GM12865 (cell line): ENCODE measurements at regions not wholly inside any gene's neighbourhood (a gene's known extent, or its start where the extent isn't known, plus 50 kb on each side); places are given as distances from the start of the nearest gene placed in this dataset.

ENCODE experiments used
- DNase-seq: peaks from one replicate; pipeline ENCODE4 v3.0.0; 2010; ENCODE audit warnings: low read depth
- H3K4me3 ChIP-seq: 2 replicates; pipeline ENCODE4 v1.5.1; 2011; ENCODE audit warnings: mild to moderate bottlenecking, low read depth, low read length, control low read depth
- CTCF ChIP-seq: IDR thresholded peaks from 2 replicates; pipeline ENCODE4 v1.5.1; 2011; ENCODE audit warnings: low read length, control low read depth, low read depth, inconsistent platforms; ENCODE audit not compliant: insufficient read depth; ENCODE audit errors: missing control alignments

DNA sequence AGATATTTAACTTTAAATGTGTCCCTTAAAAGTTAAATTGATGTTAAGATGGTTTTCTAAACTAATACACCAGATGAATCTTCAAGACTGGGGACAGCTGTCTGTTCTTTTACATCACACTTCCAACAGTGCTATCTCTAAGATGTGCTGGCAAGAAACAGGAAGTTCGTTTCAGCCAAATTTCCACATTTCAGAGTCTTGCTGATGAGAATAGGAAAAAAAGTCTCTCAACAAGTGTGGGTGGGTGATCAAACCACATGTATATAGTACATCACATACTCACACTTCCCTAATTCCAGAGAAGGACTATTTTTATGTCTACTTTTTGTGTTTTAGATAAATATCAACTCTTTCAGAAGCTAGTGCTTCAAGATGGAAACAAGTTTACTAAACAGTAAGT lies 1712.8 kb upstream of the TMEFF2 start:
- DNase-seq = no peak
- TF ChIP-seq CTCF = no peak
- H3K4me3 ChIP-seq = no peak overlapping the region

GRCh38 chr2:193900292-193900691 lies 1705.6 kb upstream of the TMEFF2 start:
- TF ChIP-seq CTCF = no peak
- H3K4me3 ChIP-seq = no peak overlapping the region
- DNase-seq = no peak

DNA sequence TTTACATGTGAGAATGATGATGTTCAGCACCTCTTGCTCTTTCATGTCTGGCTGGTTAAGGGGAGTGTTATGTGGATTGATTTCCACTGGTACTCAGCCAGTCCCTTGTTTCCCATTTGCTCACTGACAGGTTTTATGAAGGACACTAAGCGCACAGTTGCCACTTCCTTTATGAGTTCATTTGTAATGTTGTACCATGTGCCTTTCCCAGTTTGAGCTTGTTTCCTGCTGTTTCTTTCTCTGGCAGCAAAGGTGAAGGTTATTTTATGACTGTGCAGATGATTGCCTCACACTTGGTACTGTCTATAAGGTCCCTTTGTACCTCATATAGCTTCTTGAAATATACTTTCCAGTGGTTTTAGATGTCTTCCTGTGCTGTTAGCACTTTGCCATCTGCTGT lies 1700.5 kb upstream of the TMEFF2 start:
- H3K4me3 ChIP-seq = no peak overlapping the region
- TF ChIP-seq CTCF = no peak
- peak; percentile 15 for DNase-seq

GRCh38 chr2:193894081-193894480 lies 1699.3 kb upstream of the TMEFF2 start:
- H3K4me3 ChIP-seq = no peak overlapping the region
- no peak for DNase-seq
- TF ChIP-seq CTCF = no peak

DNA sequence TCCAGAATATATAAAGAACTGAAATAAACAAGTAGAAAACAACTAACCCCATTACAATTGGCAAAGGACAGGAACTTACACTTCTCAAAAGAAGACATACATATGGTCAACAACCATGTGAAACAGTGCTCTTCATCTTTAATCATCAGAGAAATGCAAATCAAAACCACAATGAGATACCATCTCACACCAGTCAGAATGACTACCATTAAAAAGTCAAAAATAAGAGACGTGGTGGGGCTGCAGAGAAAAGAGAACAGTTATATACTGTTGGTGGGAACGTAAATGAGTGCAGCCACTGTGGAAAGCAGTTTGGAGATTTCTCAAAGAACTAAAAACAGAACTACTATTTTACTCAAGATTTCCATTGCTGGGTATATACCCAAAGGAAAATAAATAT lies 1696.3 kb upstream of the TMEFF2 start:
- H3K4me3 ChIP-seq = no peak overlapping the region
- no peak for DNase-seq

GRCh38 chr2:193885419-193885818 lies 1690.7 kb upstream of the TMEFF2 start:
- TF ChIP-seq CTCF = no peak
- DNase-seq = no peak
- no peak overlapping the region for H3K4me3 ChIP-seq

More for the DNA sequence above, 1696.3 kb upstream of the TMEFF2 start:
- no peak for TF ChIP-seq CTCF

DNA sequence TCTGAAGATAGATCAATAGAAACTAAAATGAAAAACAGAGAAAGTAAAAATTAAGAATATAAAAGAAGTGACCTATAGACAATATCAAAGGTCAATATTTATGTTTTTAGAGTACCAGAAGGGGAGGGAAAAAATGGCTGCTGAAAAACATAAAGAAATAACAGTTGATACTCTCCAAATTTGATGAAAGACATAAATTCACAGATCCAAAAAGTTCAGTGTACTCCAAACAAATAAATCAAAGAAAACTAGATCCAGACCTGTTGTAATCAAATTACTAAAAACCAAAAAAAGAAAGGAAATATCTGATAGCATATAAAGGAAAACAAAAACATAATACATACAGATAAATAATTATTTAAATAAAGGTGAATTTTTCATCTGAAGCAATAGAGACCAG lies 1689.1 kb upstream of the TMEFF2 start:
- no peak overlapping the region for H3K4me3 ChIP-seq
- no peak for TF ChIP-seq CTCF
- no peak for DNase-seq
